ENCODE measurements at regions not wholly inside any gene's neighbourhood (a gene's known extent, or its start where the extent isn't known, plus 50 kb on each side); places are given as distances from the start of the nearest gene placed in this dataset.

DNA sequence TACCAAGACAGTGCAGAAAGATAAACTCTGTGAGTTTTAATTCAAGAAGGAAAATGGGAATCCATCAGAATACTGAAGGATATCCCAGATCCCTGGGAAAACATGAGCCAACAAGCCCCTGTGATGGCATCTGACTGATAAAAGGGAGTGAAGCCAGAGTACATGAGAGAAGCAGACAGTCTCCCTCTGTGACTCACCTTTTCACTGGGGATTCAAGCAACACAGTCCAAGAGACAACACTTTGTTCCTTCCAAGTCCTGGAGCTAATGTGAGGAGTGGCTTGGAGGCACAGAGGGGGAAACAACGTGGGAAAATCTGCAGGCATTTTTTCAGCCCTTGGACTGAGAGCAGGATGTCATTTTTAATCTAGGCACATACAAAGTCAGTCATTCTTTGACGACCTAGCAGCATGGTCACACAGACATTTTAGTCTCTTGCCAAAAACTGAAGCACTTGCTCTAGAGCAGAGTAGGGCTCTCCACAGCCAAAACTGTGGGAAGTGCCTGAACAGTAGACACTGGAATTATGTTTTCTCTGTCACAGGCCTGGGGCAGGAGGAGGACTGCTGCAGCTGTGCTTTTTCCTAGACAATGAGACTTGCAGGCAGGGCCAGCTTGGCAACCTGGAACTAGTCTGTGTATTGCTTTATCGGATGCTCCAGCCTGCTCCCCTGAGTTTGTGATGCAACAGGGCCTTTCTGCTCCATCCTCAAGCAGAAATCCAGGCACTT lies 465.0 kb upstream of the GJE1 start:
- TF ChIP-seq CTCF (IDR thresholded peaks at IDR 0.05; ENCODE audit: insufficient read depth, low read depth, low read length, missing control alignments) = no peak
- no peak for DNase-seq (ENCODE audit: low read depth)
- no peak overlapping the region for H3K4me3 ChIP-seq (ENCODE audit: low read depth, low read length)

DNA sequence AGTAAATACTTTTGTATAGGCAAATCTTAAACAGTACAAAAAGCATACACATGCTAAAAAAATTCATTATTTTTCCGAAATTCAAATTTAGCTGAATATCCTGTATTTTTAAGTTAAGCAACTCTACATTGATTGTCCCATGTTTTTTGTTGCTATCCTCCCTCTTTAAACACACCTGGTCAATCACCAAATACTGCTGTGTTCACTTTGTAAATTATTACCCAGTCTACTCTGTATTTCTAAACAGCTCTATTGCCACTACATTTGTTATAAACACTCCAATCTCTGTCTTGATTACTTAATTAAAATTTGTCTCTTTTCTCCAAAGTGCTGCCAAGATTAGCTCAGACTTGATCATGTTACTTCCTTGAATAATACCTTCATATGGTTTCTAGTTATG lies 466.5 kb upstream of the GJE1 start:
- no peak for DNase-seq (ENCODE audit: low read depth)
- no peak for TF ChIP-seq CTCF (IDR thresholded peaks at IDR 0.05; ENCODE audit: insufficient read depth, low read depth, low read length, missing control alignments)
- H3K4me3 ChIP-seq (ENCODE audit: low read depth, low read length) = no peak overlapping the region

GRCh38 chr6:141664744-141665143 lies 468.0 kb upstream of the GJE1 start:
- no peak for DNase-seq (ENCODE audit: low read depth)
- H3K4me3 ChIP-seq (ENCODE audit: low read depth, low read length) = no peak overlapping the region
- no peak for TF ChIP-seq CTCF (IDR thresholded peaks at IDR 0.05; ENCODE audit: insufficient read depth, low read depth, low read length, missing control alignments)

GRCh38 chr6:141659582-141659981 lies 473.1 kb upstream of the GJE1 start:
- no peak for TF ChIP-seq CTCF (IDR thresholded peaks at IDR 0.05; ENCODE audit: insufficient read depth, low read depth, low read length, missing control alignments)
- no peak for DNase-seq (ENCODE audit: low read depth)
- no peak overlapping the region for H3K4me3 ChIP-seq (ENCODE audit: low read depth, low read length)

DNA sequence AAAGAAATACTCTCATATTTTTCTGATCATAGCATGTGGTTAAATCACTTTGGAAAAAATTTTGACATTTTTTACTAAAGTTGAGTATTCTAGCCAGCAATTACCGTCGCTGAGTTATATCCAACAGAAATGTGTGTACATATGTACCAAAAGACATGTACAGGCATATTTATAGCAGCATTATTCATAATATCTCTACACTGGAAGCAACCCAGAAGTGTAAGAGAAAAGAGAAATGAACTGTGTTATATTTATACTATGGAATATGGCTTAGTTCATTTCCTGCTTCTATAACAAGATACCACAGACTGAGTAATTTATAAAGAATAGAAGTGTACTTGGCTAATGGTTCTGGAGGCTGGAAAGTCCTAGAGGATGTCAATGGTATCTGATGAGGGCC lies 474.0 kb upstream of the GJE1 start:
- no peak for TF ChIP-seq CTCF (IDR thresholded peaks at IDR 0.05; ENCODE audit: insufficient read depth, low read depth, low read length, missing control alignments)
- H3K4me3 ChIP-seq (ENCODE audit: low read depth, low read length) = no peak overlapping the region
- DNase-seq (ENCODE audit: low read depth) = no peak

GRCh38 chr6:141657812-141658211 lies 474.9 kb upstream of the GJE1 start:
- TF ChIP-seq CTCF (IDR thresholded peaks at IDR 0.05; ENCODE audit: insufficient read depth, low read depth, low read length, missing control alignments) = no peak
- DNase-seq (ENCODE audit: low read depth) = no peak
- no peak overlapping the region for H3K4me3 ChIP-seq (ENCODE audit: low read depth, low read length)

DNA sequence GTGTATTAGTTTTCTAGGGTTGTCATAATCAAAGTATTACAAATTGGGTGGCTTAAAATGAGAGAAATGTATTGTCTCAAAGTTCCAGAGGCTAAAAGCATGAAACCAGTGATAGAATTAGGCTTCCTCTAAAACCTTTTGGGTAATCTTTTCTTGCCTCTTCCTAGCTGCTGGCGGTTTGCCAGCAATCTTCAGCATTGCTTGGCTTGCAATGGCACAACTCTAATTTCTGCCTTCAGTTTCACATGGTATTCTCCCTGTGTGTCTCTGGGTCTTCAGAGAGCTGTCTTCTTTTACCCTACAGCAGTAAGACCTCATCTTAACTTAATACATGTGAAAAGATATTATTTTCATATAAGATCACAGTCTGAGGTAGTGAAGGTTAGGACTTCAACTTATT lies 479.1 kb upstream of the GJE1 start:
- no peak for TF ChIP-seq CTCF (IDR thresholded peaks at IDR 0.05; ENCODE audit: insufficient read depth, low read depth, low read length, missing control alignments)
- H3K4me3 ChIP-seq (ENCODE audit: low read depth, low read length) = no peak overlapping the region

More for the DNA sequence above, 479.1 kb upstream of the GJE1 start:
- no peak for DNase-seq (ENCODE audit: low read depth)

Data from GM12865 (cell line).